Stomach (tissue), 4 donors: ENCODE measurements at regions not wholly inside any gene's neighbourhood (a gene's known extent, or its start where the extent isn't known, plus 50 kb on each side); places are given as distances from the start of the nearest gene placed in this dataset.

Experiments used
- CTCF ChIP-seq, 7 experiments: fragments of 450-650 bp in 4 of 7; fragments of 200-600 bp in 3 of 7; sonication (generic) in 3 of 7; IDR thresholded peaks; one replicate each; pipeline ENCODE4 v1.5.1; 2016 to 2019; ENCODE audit warnings: antibody characterized with exemption in 7 of 7, control low read depth in 2 of 7, mild to moderate bottlenecking in 1 of 7
- EP300 ChIP-seq: sonication (generic); formaldehyde crosslinking; IDR thresholded peaks from one replicate; pipeline ENCODE4 v1.6.1; 2017; ENCODE audit warnings: antibody characterized with exemption
- POLR2A ChIP-seq, 4 donors: fragments of 450-650 bp; IDR thresholded peaks; one replicate each; pipeline ENCODE4 v1.6.1; 2016; ENCODE audit warnings: antibody characterized with exemption in 4 of 4, control low read depth in 2 of 4, mild to moderate bottlenecking in 1 of 4, moderate library complexity in 1 of 4
- POLR2AphosphoS5 ChIP-seq, 3 donors: sonication (generic); formaldehyde crosslinking; IDR thresholded peaks; one replicate each; pipeline ENCODE4 v1.6.1; 2016; ENCODE audit warnings: antibody characterized with exemption in 3 of 3

- TF ChIP-seq CTCF (IDR thresholded peaks at IDR 0.05) (no peak), POLR2AphosphoS5 (IDR thresholded peaks at IDR 0.05) (no peak), POLR2A (IDR thresholded peaks at IDR 0.05) (no peak), EP300 (no peak)
Measured at GRCh38 chr11:96469776-96470175, 80.0 kb downstream of the JRKL start.
